ENCODE measurements at regions not wholly inside any gene's neighbourhood (a gene's known extent, or its start where the extent isn't known, plus 50 kb on each side); places are given as distances from the start of the nearest gene placed in this dataset.
"Not testable (repeated sequence)": the region's sequence is repeated elsewhere in the genome, so short reads cannot be mapped to it uniquely, and the experiment has no call there.

DNA sequence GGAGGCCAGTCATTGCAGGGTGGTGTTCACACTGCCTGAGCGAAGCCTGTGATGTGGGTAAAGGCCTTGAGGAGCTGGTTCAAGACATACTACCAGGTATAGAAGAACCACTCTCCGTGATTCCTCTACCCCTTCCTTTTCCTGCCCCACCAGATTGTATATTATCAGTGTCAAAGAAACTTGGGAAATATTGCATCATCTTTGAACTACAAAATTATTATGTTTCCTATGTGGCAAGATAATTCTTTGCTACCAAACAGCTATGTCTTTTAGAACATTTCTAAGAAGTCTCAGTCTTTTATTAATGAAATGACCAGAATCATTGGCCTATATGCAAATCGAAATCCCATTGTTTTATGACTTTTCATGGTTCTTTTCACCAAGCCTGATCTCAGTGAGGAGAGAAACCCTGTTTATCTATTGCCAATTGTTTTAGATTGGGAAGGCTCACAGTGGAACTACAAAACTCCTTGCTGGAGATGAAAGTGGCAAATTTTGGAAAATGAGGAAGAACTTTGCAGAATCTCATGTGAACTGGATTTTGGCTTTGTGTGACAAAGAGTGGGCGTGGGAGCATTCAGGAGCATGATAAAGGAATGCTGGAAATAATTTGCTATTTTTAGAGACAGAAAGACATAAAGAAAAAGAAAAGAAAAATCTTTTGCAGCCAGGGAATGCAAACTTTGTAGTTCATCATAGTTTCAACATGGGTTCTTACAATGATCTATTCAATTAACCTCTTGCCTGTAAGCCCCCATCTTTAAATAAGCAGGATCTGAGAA is 286.9 kb downstream of the INSIG2 start:
- H3K9ac ChIP-seq (ENCODE audit: low read depth in 1 of 2, low read length in 2 of 2) = no peak overlapping the region
- no peak overlapping the region for H3K4me3 ChIP-seq (ENCODE audit: low read length in 2 of 2)
- H3K27ac ChIP-seq (ENCODE audit: low read depth in 2 of 2, low read length in 2 of 2) = no peak overlapping the region
- H3K36me3 ChIP-seq (ENCODE audit: control insufficient read depth in 2 of 2, insufficient read depth in 2 of 2, low read length in 2 of 2) = no peaks in the 10 kb centered on the region
- H3K27me3 ChIP-seq (ENCODE audit: control insufficient read depth in 2 of 2, insufficient read depth in 2 of 2, low read length in 2 of 2) = no peaks in the 10 kb centered on the region
- H3K4me1 ChIP-seq (ENCODE audit: control insufficient read depth in 2 of 2, insufficient read depth in 2 of 2, low read length in 2 of 2) = no peaks in the 10 kb centered on the region
- H3K9me3 ChIP-seq (ENCODE audit: control insufficient read depth in 2 of 2, low read length in 2 of 2) = no peaks in the 10 kb centered on the region

DNA sequence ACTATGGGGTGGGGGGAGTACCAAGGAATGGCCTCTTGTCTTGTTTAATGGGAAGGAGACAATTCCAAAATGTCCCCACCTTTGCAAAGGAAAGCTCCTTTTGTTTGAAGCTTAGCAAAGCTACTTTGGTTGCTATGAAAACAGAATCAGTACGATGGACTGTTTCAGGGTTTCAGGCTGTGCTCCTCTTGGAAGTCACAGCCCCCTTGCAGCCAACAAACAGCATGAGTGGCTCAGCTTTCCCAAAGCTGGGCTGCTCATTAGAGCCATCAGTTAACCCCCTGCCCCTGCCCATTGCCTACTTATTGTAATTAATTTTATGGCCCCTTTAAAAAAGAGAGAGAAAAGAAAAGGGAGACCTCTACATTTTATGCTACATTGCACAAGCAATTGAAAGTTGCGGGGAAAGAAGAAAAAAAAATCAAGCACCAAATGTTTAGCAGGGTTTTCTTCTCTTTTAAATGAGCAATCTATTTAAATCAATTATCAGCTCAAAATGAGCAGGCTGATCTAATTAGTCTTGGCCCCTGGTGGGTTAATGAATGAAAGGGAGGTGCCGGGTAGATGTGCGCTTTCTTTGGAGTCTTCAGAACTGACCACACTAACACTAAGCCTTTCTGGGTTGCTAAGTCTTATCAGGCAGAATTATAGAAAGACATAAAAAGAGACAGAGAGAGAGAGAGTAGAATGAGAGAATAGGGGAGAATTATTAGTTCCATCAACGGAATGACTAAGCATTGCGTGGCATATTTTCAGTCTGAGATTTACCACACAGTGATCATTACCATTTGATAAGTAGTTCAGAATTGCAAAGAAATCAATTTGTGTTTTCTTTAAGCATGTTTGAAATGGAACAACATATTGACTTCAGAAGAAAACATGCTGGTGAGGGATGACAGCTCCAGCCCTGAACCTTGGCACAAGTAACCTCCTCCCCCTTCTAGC is 284.9 kb downstream of the INSIG2 start:
- H3K9ac ChIP-seq (ENCODE audit: low read depth in 1 of 2, low read length in 2 of 2) = no peak overlapping the region
- H3K9me3 ChIP-seq (ENCODE audit: control insufficient read depth in 2 of 2, low read length in 2 of 2) = no peaks in the 10 kb centered on the region
- H3K4me1 ChIP-seq (ENCODE audit: control insufficient read depth in 2 of 2, insufficient read depth in 2 of 2, low read length in 2 of 2) = no peaks in the 10 kb centered on the region
- no peak overlapping the region for H3K27ac ChIP-seq (ENCODE audit: low read depth in 2 of 2, low read length in 2 of 2)
- H3K27me3 ChIP-seq (ENCODE audit: control insufficient read depth in 2 of 2, insufficient read depth in 2 of 2, low read length in 2 of 2) = no peaks in the 10 kb centered on the region
- H3K4me3 ChIP-seq (ENCODE audit: low read length in 2 of 2) = no peak overlapping the region
- H3K36me3 ChIP-seq (ENCODE audit: control insufficient read depth in 2 of 2, insufficient read depth in 2 of 2, low read length in 2 of 2) = no peaks in the 10 kb centered on the region

DNA sequence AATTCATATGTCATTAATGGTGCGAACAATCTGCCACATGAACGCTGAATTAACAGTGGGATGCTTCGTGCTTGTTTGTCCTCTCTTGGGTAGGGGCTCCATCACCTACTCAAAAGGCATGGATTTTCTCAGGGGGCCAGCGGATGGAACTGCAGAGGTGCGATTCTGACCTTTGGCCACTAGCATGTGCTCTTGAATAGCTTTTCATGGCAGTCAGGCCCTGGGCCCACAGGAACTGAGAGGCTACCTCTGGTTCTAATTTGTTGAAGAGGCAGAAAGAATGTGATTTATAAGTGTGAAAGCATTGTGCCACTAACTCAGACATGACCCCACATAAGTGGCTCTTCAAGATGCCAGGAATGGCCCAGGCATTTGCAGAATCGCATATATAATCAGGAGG is 283.2 kb downstream of the INSIG2 start:
- no peak overlapping the region for H3K27ac ChIP-seq (ENCODE audit: low read depth in 2 of 2, low read length in 2 of 2)
- no peaks in the 10 kb centered on the region for H3K9me3 ChIP-seq (ENCODE audit: control insufficient read depth in 2 of 2, low read length in 2 of 2)
- no peaks in the 10 kb centered on the region for H3K27me3 ChIP-seq (ENCODE audit: control insufficient read depth in 2 of 2, insufficient read depth in 2 of 2, low read length in 2 of 2)
- no peaks in the 10 kb centered on the region for H3K4me1 ChIP-seq (ENCODE audit: control insufficient read depth in 2 of 2, insufficient read depth in 2 of 2, low read length in 2 of 2)
- no peaks in the 10 kb centered on the region for H3K36me3 ChIP-seq (ENCODE audit: control insufficient read depth in 2 of 2, insufficient read depth in 2 of 2, low read length in 2 of 2)
- H3K4me3 ChIP-seq (ENCODE audit: low read length in 2 of 2) = no peak overlapping the region
- H3K9ac ChIP-seq (ENCODE audit: low read depth in 1 of 2, low read length in 2 of 2) = no peak overlapping the region

DNA sequence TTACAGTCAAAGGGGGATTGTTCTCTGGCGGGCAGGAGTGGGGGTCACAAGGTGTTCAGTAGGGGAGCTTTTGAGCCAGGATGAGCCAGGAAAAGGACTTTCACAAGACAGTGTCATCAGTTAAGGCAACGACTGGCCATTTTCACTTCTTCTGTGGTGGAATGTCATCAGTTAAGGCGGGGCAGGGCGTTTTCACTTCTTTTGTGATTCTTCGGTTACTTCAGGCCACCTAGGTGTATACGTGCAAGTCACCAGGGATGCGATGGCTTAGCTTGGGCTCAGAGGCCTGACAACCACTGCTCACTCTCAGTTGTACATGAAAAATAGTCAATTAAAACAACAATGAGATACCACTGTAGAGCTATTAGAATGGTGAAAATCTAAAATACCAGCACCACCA is 281.2 kb downstream of the INSIG2 start:
- H3K27me3 ChIP-seq (ENCODE audit: control insufficient read depth in 2 of 2, insufficient read depth in 2 of 2, low read length in 2 of 2); H3K9ac ChIP-seq (ENCODE audit: low read depth in 1 of 2, low read length in 2 of 2); H3K27ac ChIP-seq (ENCODE audit: low read depth in 2 of 2, low read length in 2 of 2); H3K4me1 ChIP-seq (ENCODE audit: control insufficient read depth in 2 of 2, insufficient read depth in 2 of 2, low read length in 2 of 2); H3K4me3 ChIP-seq (ENCODE audit: low read length in 2 of 2); H3K9me3 ChIP-seq (ENCODE audit: control insufficient read depth in 2 of 2, low read length in 2 of 2); H3K36me3 ChIP-seq (ENCODE audit: control insufficient read depth in 2 of 2, insufficient read depth in 2 of 2, low read length in 2 of 2): not testable (repeated sequence)

DNA sequence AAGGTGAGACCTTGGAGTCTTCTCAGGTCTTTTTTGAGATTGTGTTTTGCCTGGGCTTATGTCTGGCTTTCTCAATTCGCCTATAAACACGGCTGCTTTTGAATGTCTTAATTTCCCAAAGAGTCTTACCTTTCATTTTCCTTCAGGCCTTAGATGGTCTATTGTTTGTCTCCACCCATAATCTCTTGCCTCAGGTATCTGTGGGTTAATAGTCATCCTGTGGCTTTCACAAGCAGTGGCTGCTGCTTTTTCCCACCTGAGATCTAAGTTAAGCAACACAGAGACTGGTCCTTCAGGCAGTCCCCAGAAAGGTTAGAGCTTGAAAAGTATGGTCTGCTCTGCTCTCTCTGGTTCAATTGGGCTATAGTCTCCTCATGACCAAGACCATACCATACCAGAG is 275.3 kb downstream of the INSIG2 start:
- H3K4me1 ChIP-seq (ENCODE audit: control insufficient read depth in 2 of 2, insufficient read depth in 2 of 2, low read length in 2 of 2) = no peaks in the 10 kb centered on the region
- no peak overlapping the region for H3K9ac ChIP-seq (ENCODE audit: low read depth in 1 of 2, low read length in 2 of 2)
- no peaks in the 10 kb centered on the region for H3K9me3 ChIP-seq (ENCODE audit: control insufficient read depth in 2 of 2, low read length in 2 of 2)
- no peaks in the 10 kb centered on the region for H3K27me3 ChIP-seq (ENCODE audit: control insufficient read depth in 2 of 2, insufficient read depth in 2 of 2, low read length in 2 of 2)
- no peaks in the 10 kb centered on the region for H3K36me3 ChIP-seq (ENCODE audit: control insufficient read depth in 2 of 2, insufficient read depth in 2 of 2, low read length in 2 of 2)
- no peak overlapping the region for H3K27ac ChIP-seq (ENCODE audit: low read depth in 2 of 2, low read length in 2 of 2)
- H3K4me3 ChIP-seq (ENCODE audit: low read length in 2 of 2) = no peak overlapping the region

DNA sequence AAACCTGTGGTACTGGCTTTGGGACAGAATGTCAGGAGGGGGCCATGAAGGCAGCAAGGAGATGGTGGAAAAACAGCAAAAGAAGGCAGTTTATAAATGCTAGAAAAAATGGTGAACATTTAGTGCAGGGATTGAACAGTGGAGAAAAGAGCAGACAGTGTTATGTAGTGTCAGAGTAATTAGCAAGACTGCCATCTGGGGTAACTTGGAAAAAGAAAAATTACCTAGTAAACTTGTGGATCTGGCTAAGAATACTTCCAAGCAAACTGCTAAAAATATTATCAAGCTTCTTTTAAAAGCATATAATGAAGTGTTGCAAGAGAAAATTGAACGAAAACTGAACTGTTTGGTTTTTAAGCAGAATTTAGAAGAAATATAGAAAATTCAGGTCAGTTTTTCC is 267.8 kb downstream of the INSIG2 start:
- Histone ChIP-seq H3K4me1 (ENCODE audit: control insufficient read depth in 2 of 2, insufficient read depth in 2 of 2, low read length in 2 of 2) (no peaks in the 10 kb centered on the region), H3K4me3 (ENCODE audit: low read length in 2 of 2) (no peak overlapping the region), H3K36me3 (ENCODE audit: control insufficient read depth in 2 of 2, insufficient read depth in 2 of 2, low read length in 2 of 2) (no peaks in the 10 kb centered on the region), H3K27ac (ENCODE audit: low read depth in 2 of 2, low read length in 2 of 2) (no peak overlapping the region), H3K9me3 (ENCODE audit: control insufficient read depth in 2 of 2, low read length in 2 of 2) (no peaks in the 10 kb centered on the region), H3K9ac (ENCODE audit: low read depth in 1 of 2, low read length in 2 of 2) (no peak overlapping the region), H3K27me3 (ENCODE audit: control insufficient read depth in 2 of 2, insufficient read depth in 2 of 2, low read length in 2 of 2) (no peaks in the 10 kb centered on the region)

DNA sequence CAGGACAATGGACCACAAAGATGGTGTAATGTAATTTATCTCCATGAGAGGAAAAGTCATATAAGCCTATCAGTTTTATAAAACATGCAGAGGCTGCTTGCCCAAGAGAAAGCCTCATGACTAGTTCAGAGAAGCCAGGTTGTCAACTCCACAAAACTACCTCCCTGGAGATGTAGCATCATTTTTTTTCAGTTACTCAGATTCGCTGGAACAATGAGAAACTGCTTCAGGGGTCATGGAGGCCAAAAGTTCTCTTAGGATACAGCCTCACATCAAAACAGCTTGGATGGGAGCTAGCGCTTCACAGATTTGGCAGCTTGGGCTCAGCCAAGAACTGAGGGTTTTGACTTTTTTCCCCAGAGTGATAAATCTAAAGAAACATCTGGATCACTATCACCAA is 263.5 kb downstream of the INSIG2 start:
- H3K36me3 ChIP-seq (ENCODE audit: control insufficient read depth in 2 of 2, insufficient read depth in 2 of 2, low read length in 2 of 2) = no peaks in the 10 kb centered on the region
- no peak overlapping the region for H3K27ac ChIP-seq (ENCODE audit: low read depth in 2 of 2, low read length in 2 of 2)
- H3K9me3 ChIP-seq (ENCODE audit: control insufficient read depth in 2 of 2, low read length in 2 of 2) = peaks cover 0 to 2% of the 10 kb centered on the region in 2 donors
- H3K9ac ChIP-seq (ENCODE audit: low read depth in 1 of 2, low read length in 2 of 2) = no peak overlapping the region
- no peak overlapping the region for H3K4me3 ChIP-seq (ENCODE audit: low read length in 2 of 2)
- H3K27me3 ChIP-seq (ENCODE audit: control insufficient read depth in 2 of 2, insufficient read depth in 2 of 2, low read length in 2 of 2) = no peaks in the 10 kb centered on the region
- no peaks in the 10 kb centered on the region for H3K4me1 ChIP-seq (ENCODE audit: control insufficient read depth in 2 of 2, insufficient read depth in 2 of 2, low read length in 2 of 2)

DNA sequence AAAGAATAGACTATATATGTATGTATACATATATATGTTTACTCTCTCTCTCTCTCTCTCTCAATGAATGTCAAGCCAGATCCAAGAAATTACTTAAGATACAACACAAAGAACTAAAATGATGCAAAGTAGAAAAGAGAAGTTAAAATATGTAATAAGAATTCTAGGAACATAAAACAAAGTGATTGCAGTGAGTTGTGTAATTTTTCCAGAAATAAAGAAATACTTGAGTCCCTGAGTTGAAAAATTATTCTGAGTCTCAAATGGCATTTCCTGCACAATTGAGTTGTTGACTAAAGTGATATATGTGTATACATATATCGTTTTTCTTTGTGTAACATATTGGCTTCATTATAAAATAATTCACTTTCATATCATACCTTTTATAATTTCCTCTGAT is 262.4 kb downstream of the INSIG2 start:
- no peaks in the 10 kb centered on the region for H3K36me3 ChIP-seq (ENCODE audit: control insufficient read depth in 2 of 2, insufficient read depth in 2 of 2, low read length in 2 of 2)
- no peaks in the 10 kb centered on the region for H3K4me1 ChIP-seq (ENCODE audit: control insufficient read depth in 2 of 2, insufficient read depth in 2 of 2, low read length in 2 of 2)
- no peaks in the 10 kb centered on the region for H3K27me3 ChIP-seq (ENCODE audit: control insufficient read depth in 2 of 2, insufficient read depth in 2 of 2, low read length in 2 of 2)
- peaks cover 0 to 2% of the 10 kb centered on the region in 2 donors for H3K9me3 ChIP-seq (ENCODE audit: control insufficient read depth in 2 of 2, low read length in 2 of 2)
- no peak overlapping the region for H3K9ac ChIP-seq (ENCODE audit: low read depth in 1 of 2, low read length in 2 of 2)
- no peak overlapping the region for H3K4me3 ChIP-seq (ENCODE audit: low read length in 2 of 2)
- H3K27ac ChIP-seq (ENCODE audit: low read depth in 2 of 2, low read length in 2 of 2) = no peak overlapping the region

DNA sequence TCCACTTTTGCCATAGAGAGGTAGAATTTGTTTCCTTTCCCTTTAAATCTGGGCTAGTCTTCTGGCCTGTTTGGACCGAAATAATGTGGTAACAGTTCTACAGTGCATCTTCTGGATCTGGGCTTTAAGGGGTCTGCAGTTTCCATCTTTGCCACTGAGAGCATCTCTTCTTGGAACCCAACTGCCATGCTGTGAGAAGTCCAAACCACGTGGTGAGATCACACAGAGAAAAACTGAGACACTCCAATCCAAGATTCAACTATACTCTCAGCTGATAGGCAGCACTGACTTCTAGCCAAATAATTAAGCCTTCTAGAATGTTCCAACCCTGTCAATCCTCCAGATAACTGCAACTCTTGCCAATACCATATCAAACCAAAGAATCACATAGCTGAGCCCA is 261.1 kb downstream of the INSIG2 start:
- H3K9me3 ChIP-seq (ENCODE audit: control insufficient read depth in 2 of 2, low read length in 2 of 2) = peaks cover 0 to 2% of the 10 kb centered on the region in 2 donors
- H3K36me3 ChIP-seq (ENCODE audit: control insufficient read depth in 2 of 2, insufficient read depth in 2 of 2, low read length in 2 of 2) = no peaks in the 10 kb centered on the region
- H3K27me3 ChIP-seq (ENCODE audit: control insufficient read depth in 2 of 2, insufficient read depth in 2 of 2, low read length in 2 of 2) = no peaks in the 10 kb centered on the region
- no peak overlapping the region for H3K27ac ChIP-seq (ENCODE audit: low read depth in 2 of 2, low read length in 2 of 2)
- no peaks in the 10 kb centered on the region for H3K4me1 ChIP-seq (ENCODE audit: control insufficient read depth in 2 of 2, insufficient read depth in 2 of 2, low read length in 2 of 2)
- H3K4me3 ChIP-seq (ENCODE audit: low read length in 2 of 2) = no peak overlapping the region
- no peak overlapping the region for H3K9ac ChIP-seq (ENCODE audit: low read depth in 1 of 2, low read length in 2 of 2)

DNA sequence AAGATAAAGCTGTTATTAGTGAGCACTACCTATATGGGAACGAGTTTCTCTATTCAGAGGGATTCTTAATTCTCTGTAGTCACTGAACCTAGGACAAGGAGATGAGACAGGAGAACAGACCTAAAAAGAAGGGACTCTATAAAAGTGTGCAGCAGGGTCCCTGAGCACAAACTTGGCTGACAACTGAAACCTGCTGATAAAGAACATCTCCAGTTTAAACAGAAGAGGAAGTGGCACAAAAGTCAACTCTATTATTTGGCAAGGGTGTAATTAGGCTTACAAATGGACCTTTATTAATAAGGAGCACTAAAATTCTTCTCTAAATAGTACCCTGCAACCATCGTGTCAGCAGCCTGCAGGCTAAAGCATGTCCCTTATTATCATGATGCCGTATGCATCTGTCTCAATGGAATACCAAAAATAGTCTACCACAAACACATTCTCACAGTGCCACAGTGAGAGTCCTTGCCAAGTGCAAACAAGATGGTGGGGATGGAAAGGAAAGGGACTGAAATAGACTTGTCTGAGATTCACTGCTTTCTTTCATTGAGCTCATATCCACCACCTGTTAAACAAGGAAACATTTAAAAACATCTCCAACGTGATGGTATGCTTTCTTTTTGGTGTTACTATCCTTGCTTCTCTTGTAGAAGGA is 260.2 kb downstream of the INSIG2 start:
- H3K27ac ChIP-seq (ENCODE audit: low read depth in 2 of 2, low read length in 2 of 2) = no peak overlapping the region
- H3K36me3 ChIP-seq (ENCODE audit: control insufficient read depth in 2 of 2, insufficient read depth in 2 of 2, low read length in 2 of 2) = no peaks in the 10 kb centered on the region
- no peaks in the 10 kb centered on the region for H3K27me3 ChIP-seq (ENCODE audit: control insufficient read depth in 2 of 2, insufficient read depth in 2 of 2, low read length in 2 of 2)
- peaks cover 0 to 2% of the 10 kb centered on the region in 2 donors for H3K9me3 ChIP-seq (ENCODE audit: control insufficient read depth in 2 of 2, low read length in 2 of 2)
- H3K9ac ChIP-seq (ENCODE audit: low read depth in 1 of 2, low read length in 2 of 2) = no peak overlapping the region
- no peaks in the 10 kb centered on the region for H3K4me1 ChIP-seq (ENCODE audit: control insufficient read depth in 2 of 2, insufficient read depth in 2 of 2, low read length in 2 of 2)
- no peak overlapping the region for H3K4me3 ChIP-seq (ENCODE audit: low read length in 2 of 2)
